Activated naive CD4-positive, alpha-beta T cell treated with anti-CD3 and anti-CD28 coated beads, Interleukin-2, amount 10 ng/mL, durations not matched to agents 7 days and 5 days (primary cell): ENCODE measurements at regions not wholly inside any gene's neighbourhood (a gene's known extent, or its start where the extent isn't known, plus 50 kb on each side); places are given as distances from the start of the nearest gene placed in this dataset.

Experiments used
- CTCF ChIA-PET: fragments of 350-600 bp; sonication (Branson Sonifier 250); formaldehyde crosslinking; loops from one replicate; lab custom pipeline; 2021; ENCODE audit warnings: antibody characterized with exemption; lab: Charles Lee
- DNase-seq: peaks from one replicate; pipeline ENCODE4 v3.0.0-alpha.2; 2020
- H3K27ac Mint-ChIP-seq: one replicate; pipeline ENCODE4 v1.8.0; 2021; ENCODE audit warnings: mild to moderate bottlenecking, moderate library complexity, mixed read lengths
- H3K27me3 Mint-ChIP-seq: one replicate; pipeline ENCODE4 v1.8.0; 2021; ENCODE audit warnings: mild to moderate bottlenecking, mixed read lengths
- H3K36me3 Mint-ChIP-seq: one replicate; pipeline ENCODE4 v1.8.0; 2021; ENCODE audit warnings: mixed read lengths
- H3K4me1 Mint-ChIP-seq: one replicate; pipeline ENCODE4 v1.8.0; 2021; ENCODE audit warnings: mixed read lengths
- H3K4me3 Mint-ChIP-seq: one replicate; pipeline ENCODE4 v1.8.0; 2021; ENCODE audit warnings: mild to moderate bottlenecking, moderate library complexity, mixed read lengths
- H3K9me3 Mint-ChIP-seq: one replicate; pipeline ENCODE4 v1.8.0; 2021; ENCODE audit warnings: mixed read lengths

DNA sequence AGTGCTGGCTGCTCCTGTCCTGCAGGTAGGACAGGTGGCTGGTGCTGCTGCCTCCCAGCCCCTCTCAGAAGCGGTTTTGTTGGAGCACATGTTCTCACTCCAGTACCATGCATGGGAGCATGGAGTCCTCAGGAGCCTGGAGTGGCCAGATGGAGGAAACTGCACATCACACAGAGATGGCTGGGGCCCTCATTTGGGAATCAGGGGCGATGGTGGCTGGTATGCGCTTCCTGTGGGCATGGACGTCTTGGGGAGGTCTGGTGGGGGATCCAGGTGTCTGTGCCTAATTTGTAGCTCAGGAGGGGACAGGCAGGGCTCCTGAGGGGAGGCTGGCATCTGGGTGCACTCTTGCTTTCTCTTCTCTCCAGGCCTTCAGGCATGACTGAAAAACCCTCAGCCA, 168.2 kb downstream of the KLF13 start:
- H3K36me3 Mint-ChIP-seq: peaks cover 5% of the 10 kb centered on the region
- DNase-seq: no peak
- peaks cover 16% of the 10 kb centered on the region for H3K9me3 Mint-ChIP-seq
- CTCF ChIA-PET: interaction anchor here (1.0 kb wide), 2 partner anchors 35 to 55 kb away, joined by 3 read pairs; no protein-coding TSS in a partner anchor
- H3K27ac Mint-ChIP-seq: no peak overlapping the region
- peaks cover 36% of the 10 kb centered on the region for H3K27me3 Mint-ChIP-seq
- peaks cover 7% of the 10 kb centered on the region for H3K4me1 Mint-ChIP-seq
- H3K4me3 Mint-ChIP-seq: no peak overlapping the region

DNA sequence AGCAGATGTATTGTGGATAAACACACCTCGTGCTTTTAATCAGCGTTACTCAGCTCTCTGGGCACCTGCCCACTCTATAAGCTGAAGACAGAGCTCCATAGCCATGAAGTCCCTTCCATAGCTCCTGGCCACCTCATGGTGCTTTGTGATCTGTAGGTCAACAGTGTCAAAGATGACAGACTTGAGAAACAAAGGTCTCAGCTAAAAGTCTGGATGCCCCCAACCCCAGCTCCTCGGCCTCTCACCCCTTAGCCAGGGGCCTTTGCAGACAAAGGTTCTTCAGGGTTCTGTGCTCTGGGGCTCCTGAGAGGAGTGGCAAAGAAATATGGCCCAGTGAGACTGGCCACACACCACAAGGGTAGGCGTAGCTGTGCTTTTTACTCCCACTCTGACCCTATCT, 168.6 kb downstream of the KLF13 start:
- H3K36me3 Mint-ChIP-seq: peaks cover 5% of the 10 kb centered on the region
- DNase-seq: no peak
- peaks cover 36% of the 10 kb centered on the region for H3K27me3 Mint-ChIP-seq
- H3K4me1 Mint-ChIP-seq: peaks cover 2% of the 10 kb centered on the region
- H3K4me3 Mint-ChIP-seq: no peak overlapping the region
- H3K27ac Mint-ChIP-seq: no peak overlapping the region
- CTCF ChIA-PET: interaction anchor here (1.0 kb wide), 2 partner anchors 36 to 56 kb away, joined by 3 read pairs; no protein-coding TSS in a partner anchor
- H3K9me3 Mint-ChIP-seq: peaks cover 16% of the 10 kb centered on the region

DNA sequence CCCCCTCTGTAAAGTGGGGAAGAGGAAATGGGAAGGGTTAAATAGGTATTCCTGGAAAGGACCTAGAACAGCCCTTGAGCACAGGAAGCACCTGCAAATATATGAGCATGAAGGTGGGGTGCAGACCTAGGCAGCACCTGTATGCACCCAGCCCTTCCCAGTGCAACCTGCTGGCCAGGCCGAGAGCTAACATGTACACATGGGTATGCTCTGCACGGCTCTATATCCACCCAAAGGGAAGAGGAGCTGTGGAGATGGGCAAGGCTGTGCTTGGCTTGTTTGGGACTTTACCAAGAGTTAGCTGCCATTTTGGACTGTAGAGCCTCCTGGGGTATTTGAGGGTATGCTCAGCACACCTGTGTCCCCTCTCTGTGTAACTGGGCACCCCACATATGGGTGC, 171.2 kb downstream of the KLF13 start:
- peaks cover 3% of the 10 kb centered on the region for H3K9me3 Mint-ChIP-seq
- no peak overlapping the region for H3K27ac Mint-ChIP-seq
- peaks cover 42% of the 10 kb centered on the region for H3K27me3 Mint-ChIP-seq
- no peaks in the 10 kb centered on the region for H3K4me1 Mint-ChIP-seq
- H3K4me3 Mint-ChIP-seq: no peak overlapping the region
- H3K36me3 Mint-ChIP-seq: no peaks in the 10 kb centered on the region
- CTCF ChIA-PET: interaction anchor here (1.4 to 4.2 kb wide), 2 partner anchors 7 to 9 kb away, joined by 4 to 16 read pairs; no protein-coding TSS in a partner anchor
- DNase-seq: no peak

DNA sequence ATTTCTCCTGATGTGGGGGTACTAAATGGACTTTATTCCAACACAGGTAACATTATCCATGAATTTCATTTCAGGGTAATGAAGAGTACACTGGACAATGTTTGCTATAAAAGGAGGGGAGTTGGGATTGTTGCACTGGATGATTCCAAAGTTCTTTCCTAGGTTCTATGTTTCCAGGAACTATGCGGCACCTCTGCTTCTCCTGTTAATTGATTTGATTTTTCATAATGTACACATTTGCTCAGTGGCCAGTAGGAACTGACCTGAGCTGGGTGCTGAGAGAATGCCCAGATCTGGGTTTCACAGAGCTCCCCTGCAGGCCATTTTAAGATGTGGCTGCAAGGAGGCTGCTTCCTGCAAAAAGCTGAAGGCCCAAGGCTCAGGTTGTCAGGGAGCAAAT, 171.7 kb downstream of the KLF13 start:
- Mint-ChIP-seq H3K4me3 (no peak overlapping the region), H3K27me3 (peaks cover 42% of the 10 kb centered on the region), H3K27ac (no peak overlapping the region), H3K4me1 (no peaks in the 10 kb centered on the region), H3K36me3 (no peaks in the 10 kb centered on the region), H3K9me3 (peaks cover 3% of the 10 kb centered on the region)
- CTCF ChIA-PET: interaction anchor here (1.4 to 4.2 kb wide), 3 partner anchors 8 to 59 kb away, joined by 3 to 16 read pairs (median 4); no protein-coding TSS in a partner anchor
- no peak for DNase-seq

DNA sequence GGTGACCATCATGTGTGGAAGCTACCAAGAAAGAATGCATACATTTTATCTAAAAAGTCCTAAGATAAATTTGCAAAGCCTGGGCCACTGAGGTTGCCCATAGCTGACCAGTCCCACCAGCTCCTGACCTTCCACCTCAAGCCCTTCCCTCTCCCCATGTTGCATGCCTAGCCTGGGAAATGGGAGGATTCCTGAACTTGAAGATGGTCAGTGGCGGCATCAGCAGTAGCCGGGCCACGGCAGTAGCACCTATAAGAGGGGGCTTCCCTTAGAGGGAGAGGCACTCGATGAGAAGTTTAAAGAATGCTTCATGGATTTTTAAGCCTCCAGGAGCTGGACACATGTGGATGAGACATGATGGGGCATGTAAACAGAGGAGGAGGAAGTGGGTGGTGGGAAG, 172.1 kb downstream of the KLF13 start:
- H3K9me3 Mint-ChIP-seq: peaks cover under 1% of the 10 kb centered on the region
- CTCF ChIA-PET: interaction anchor here (1.4 to 4.2 kb wide), 3 partner anchors 8 to 59 kb away, joined by 3 to 16 read pairs (median 4); no protein-coding TSS in a partner anchor

DNA sequence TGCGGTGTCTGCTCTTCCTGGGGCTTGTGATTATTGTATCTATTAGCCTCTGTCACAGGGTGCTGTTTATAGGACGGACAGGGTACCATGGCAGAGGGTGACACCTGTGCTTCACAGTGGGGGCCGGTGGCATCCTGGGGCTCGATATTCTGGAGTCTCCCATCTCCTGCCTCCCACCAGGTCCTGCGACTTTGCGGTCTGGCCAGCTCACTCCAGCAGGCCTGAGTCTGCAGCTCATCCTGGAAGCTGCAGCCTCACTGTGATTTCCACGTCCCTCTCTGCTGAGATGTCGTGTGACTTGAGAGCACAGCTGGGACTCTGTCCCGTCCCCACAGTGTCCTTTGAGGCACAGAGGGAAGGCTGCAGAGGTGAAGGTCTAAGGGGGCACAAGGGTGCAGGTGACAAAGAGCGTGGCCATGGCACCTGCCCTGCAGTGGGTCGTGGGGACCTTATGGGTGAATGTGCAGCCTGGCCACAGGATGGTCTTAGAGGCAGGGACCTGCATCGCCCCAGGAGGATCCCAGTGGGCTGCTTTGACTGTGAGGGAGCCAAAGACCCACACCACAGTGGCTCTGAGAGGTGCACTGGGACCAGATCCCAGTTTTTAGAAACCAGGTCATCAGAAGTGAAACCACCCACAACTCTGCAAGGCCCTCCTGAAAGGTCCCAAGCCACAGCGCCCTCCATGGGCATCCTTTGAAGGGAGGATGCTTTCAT, 172.8 kb downstream of the KLF13 start:
- H3K4me1 Mint-ChIP-seq: no peaks in the 10 kb centered on the region
- no peaks in the 10 kb centered on the region for H3K9me3 Mint-ChIP-seq
- CTCF ChIA-PET: interaction anchor here (1.4 to 4.2 kb wide), 4 partner anchors 9 to 60 kb away, joined by 3 to 16 read pairs (median 6); no protein-coding TSS in a partner anchor
- no peak for DNase-seq
- H3K27me3 Mint-ChIP-seq: peaks cover 45% of the 10 kb centered on the region
- no peaks in the 10 kb centered on the region for H3K36me3 Mint-ChIP-seq
- H3K4me3 Mint-ChIP-seq: no peak overlapping the region
- no peak overlapping the region for H3K27ac Mint-ChIP-seq

More for the DNA sequence above, 172.1 kb downstream of the KLF13 start:
- Mint-ChIP-seq H3K4me3 (no peak overlapping the region), H3K4me1 (no peaks in the 10 kb centered on the region), H3K27me3 (peaks cover 42% of the 10 kb centered on the region), H3K27ac (no peak overlapping the region), H3K36me3 (no peaks in the 10 kb centered on the region)
- DNase-seq: no peak

DNA sequence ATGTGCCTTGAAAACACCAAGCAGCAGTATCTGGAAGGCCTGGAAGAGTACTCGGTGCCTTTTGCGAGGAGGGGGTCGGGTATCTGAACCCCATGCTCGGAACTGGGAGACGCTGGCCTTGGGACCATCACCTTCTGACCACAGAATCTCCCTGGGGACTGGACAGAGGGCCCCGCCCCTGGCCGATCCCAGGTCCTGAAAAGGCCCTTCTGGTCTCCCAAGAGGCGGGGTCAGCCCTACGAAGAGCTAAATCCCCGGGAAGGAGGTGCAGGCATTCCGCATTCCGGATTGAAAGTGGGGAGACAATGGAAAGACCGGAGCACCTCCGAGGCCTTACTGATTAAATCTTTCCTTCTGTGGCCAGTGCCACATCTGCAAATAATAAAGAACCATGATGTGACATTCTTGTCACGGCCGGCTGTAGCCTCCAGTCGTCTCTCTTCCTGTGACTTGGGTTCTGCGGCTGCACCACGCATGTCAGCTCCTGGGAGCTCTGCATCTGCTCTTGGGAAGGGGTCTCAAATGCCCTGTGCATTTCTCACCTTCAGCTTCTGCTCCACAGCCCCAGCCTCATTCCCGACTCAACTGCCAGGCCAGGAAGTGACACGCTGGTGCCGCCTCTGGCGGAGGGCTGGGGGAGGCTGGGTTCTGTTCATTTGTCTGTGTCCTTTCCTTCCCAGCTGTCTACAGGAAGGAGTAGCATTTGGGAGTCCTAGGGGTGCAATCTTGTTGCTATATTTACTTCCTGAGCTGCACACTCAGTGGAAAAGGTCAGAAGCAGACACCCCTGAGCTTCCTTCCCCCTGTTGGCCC, 173.5 kb downstream of the KLF13 start:
- H3K36me3 Mint-ChIP-seq: no peaks in the 10 kb centered on the region
- no peak for DNase-seq
- H3K27ac Mint-ChIP-seq: no peak overlapping the region
- H3K9me3 Mint-ChIP-seq: no peaks in the 10 kb centered on the region
- no peaks in the 10 kb centered on the region for H3K4me1 Mint-ChIP-seq
- H3K4me3 Mint-ChIP-seq: no peak overlapping the region
- peaks cover 41% of the 10 kb centered on the region for H3K27me3 Mint-ChIP-seq
- CTCF ChIA-PET: interaction anchor here (1.2 to 4.2 kb wide), 3 partner anchors 9 to 371 kb away, joined by 3 to 16 read pairs (median 7); no protein-coding TSS in a partner anchor

DNA sequence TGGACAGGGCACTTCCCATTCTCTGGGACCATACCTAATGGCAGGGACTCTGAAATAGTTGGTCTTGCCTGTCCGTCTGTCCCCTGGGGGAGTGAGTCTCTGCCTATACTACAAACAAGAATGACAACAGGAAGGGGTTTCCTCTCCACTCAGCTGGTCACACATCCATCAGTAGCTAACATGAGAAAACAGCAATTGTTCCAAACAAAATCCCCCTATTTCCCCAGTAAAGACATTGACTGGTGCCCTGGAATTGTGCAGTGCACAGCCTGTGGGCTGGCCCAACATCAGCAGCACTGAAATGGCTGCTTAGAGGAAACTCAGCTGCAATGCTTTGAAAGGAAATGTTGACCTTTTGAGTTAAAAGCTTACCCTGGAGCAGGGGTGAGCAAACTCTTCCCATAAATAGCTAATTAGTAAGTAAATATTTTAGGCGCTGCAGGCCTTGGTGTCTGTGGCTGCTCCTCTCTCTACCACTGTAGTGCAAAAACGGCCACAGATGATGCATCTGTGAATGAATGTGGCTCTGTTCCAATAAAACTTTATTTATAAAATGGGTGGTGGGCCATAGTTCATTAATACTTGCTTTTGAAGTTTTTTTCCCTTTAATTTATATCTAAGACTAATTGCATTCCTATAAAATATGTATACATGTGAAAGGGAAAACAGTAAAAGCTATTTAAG, 174.3 kb downstream of the KLF13 start:
- no peak overlapping the region for H3K4me3 Mint-ChIP-seq
- H3K27me3 Mint-ChIP-seq: peaks cover 35% of the 10 kb centered on the region
- no peaks in the 10 kb centered on the region for H3K9me3 Mint-ChIP-seq
- DNase-seq: no peak
- H3K4me1 Mint-ChIP-seq: no peaks in the 10 kb centered on the region
- CTCF ChIA-PET: interaction anchor here (1.2 to 4.2 kb wide), 3 partner anchors 10 to 372 kb away, joined by 3 to 16 read pairs (median 7); no protein-coding TSS in a partner anchor
- no peaks in the 10 kb centered on the region for H3K36me3 Mint-ChIP-seq
- H3K27ac Mint-ChIP-seq: no peak overlapping the region

DNA sequence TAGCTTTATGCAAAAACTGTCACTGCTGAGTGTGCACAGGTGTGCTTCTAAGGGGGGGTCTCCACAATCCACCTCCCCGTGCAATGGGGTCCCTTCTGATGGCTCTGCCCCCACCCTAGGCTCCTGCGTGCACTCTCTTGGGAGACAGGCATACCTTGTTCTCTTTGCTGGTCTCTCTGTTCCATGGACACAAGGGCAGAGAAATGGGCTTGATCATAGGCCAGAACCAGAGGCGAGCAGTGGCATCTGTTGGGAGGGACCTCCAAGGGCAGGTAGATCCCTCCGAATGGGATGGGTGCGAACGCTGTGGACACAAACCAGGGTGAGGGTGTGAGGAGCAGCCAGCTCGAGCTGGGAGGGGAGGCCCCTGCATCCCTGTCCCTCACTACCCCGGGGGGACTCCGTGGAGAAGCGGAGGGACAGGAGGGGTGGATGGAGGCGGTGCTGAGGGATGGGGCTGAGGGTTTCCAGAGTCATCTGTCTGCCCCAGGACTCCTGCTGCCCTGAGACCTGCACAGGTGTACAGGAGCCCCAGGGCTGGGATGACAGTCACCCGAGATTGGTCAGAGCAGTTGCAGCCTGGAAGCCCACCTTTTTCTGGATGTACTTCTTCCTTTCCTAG, 175.0 kb downstream of the KLF13 start:
- peak overlapping the region; percentile 55 for H3K27ac Mint-ChIP-seq
- H3K27me3 Mint-ChIP-seq: peaks cover 35% of the 10 kb centered on the region
- H3K36me3 Mint-ChIP-seq: no peaks in the 10 kb centered on the region
- H3K9me3 Mint-ChIP-seq: no peaks in the 10 kb centered on the region
- CTCF ChIA-PET: interaction anchor here (1.2 to 4.2 kb wide), 3 partner anchors 11 to 373 kb away, joined by 3 to 16 read pairs (median 7); no protein-coding TSS in a partner anchor
- H3K4me1 Mint-ChIP-seq: no peaks in the 10 kb centered on the region
- no peak overlapping the region for H3K4me3 Mint-ChIP-seq
- DNase-seq: no peak

DNA sequence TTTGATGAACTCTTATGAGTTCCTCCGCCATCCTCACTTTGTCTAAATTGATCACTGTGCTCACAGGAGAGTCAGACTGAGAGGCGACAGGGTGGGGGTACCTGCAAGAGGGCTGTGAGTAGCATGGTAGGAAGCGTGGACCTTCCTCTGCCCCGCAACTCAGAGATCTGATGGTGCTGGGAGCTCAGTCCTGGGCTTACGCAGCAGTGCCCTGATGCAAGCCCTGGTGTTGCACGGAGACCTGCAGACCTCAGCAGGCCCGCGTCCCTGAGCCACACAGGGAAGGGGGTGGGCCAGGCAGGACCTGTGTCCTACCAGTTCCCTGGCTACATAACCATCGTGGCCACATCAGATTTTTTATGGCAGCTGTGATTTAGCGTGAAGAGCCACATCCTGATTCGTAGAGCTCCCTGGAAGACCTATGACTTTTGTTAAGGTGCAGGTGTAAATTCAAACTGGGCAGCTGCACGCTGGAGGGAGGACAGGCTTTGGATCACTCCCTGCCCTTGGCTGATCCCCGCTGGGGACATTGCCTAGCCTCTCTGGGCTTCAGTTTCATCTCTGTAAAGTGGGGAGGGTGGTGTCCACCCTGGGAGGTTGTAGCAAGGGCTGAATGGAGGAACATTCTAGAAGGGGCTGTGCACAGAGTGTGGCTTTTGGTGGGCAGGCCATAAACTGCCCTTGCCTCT, 176.1 kb downstream of the KLF13 start:
- DNase-seq: no peak
- Mint-ChIP-seq H3K36me3 (no peaks in the 10 kb centered on the region), H3K4me1 (no peaks in the 10 kb centered on the region), H3K4me3 (no peak overlapping the region), H3K9me3 (no peaks in the 10 kb centered on the region), H3K27ac (no peak overlapping the region), H3K27me3 (peaks cover 27% of the 10 kb centered on the region)
- CTCF ChIA-PET: no interaction called here

DNA sequence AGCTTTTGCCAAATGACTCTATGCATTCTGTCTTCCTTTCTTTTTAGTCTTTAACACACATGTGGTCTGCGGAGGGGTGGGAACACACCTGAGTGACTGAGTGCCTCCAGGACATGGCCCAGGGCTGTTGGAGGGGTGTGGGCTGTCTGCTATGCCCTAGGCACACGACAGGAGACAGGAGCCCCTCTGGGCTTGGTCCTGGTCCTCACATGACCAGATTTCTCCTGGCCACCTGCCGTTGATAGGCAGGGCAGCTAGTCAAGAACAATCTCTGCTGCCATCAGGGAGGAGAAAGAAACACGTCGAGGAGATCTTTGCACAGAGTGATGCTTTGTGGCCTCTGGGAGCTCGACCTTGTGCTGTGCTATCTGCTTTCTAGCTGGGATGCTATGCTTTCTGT, 176.6 kb downstream of the KLF13 start:
- CTCF ChIA-PET: interaction anchor here (3.8 kb wide), 1 partner anchor 14 kb away, joined by 13 read pairs; no protein-coding TSS in a partner anchor
- Mint-ChIP-seq H3K4me1 (no peaks in the 10 kb centered on the region), H3K27me3 (peaks cover 27% of the 10 kb centered on the region), H3K9me3 (no peaks in the 10 kb centered on the region), H3K4me3 (no peak overlapping the region), H3K36me3 (no peaks in the 10 kb centered on the region), H3K27ac (no peak overlapping the region)
- DNase-seq: no peak

DNA sequence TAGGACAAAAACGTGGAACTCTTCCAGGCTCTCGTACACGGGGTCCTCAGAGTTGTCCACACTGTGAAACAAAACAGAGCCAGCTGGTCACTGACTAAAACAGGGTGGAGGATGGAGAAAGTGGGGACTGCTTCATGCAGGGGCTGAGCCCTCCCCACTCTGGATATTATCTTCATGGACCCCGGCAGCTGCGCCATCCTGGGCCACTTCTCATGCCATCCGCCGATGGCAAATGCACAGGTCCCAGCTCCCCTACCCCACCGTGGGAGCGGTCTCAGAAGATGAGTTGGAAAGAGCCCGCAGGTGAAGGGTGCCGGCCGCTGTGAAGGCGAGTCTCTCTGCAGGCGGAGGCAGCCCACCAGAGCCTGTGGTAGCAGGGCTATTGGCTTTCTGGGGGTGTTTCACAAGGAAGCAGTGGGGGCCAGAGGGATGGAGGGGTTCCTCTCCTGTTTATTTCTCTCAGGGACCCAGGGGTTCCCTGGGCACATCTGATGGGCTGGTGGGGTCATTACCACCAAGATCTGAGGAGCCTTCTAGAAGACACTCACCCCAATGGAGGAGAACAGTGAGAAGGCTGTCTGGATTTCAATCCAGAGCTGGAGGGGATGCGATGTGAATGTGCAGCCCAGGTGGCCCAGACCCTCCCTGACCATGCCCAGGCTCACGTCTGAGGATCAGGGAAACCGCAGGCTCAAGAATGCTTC, 177.3 kb downstream of the KLF13 start:
- Mint-ChIP-seq H3K4me1 (no peaks in the 10 kb centered on the region), H3K4me3 (no peak overlapping the region), H3K27ac (no peak overlapping the region), H3K9me3 (no peaks in the 10 kb centered on the region), H3K36me3 (no peaks in the 10 kb centered on the region), H3K27me3 (peaks cover 31% of the 10 kb centered on the region)
- no peak for DNase-seq
- CTCF ChIA-PET: interaction anchor here (3.8 kb wide), 1 partner anchor 14 kb away, joined by 13 read pairs; no protein-coding TSS in a partner anchor
